ENCODE measurements at regions not wholly inside any gene's neighbourhood (a gene's known extent, or its start where the extent isn't known, plus 50 kb on each side); places are given as distances from the start of the nearest gene placed in this dataset.
"Not testable (repeated sequence)": the region's sequence is repeated elsewhere in the genome, so short reads cannot be mapped to it uniquely, and the experiment has no call there.

DNA sequence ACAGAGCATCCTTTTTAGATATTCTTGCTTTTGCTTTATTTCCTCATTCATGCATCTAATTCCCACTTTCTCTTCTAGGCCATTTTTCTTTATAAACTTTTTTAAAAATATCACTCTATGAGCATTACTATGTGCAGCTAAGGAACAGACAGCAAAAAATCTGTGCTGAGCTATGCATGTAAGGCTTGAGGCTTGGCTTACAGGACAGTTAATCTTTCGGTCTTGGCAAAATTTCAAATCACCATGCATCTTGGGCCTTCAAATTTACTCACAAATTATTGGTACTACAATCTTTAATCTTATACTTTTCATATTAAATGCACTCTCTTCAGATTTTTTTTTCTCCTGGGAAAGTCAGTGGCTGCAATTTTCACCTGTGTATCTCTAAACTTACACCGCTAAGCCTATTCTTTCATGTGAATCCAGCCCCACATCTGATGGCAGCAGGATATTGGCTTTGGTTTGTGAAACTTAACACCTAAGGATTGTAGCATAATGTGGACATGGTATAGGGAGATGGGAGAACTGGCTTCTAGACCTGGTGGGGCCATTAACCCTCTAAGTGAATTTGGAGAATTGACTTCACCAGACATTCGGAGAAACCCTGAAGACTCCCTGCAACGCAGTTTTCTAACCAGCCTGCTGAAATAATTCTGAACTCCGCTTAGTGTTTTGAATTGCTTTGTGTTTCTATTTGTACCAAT lies 278.3 kb downstream of the SPRY1 start:
- no peak for DNase-seq
- TF ChIP-seq, protein P1, sequence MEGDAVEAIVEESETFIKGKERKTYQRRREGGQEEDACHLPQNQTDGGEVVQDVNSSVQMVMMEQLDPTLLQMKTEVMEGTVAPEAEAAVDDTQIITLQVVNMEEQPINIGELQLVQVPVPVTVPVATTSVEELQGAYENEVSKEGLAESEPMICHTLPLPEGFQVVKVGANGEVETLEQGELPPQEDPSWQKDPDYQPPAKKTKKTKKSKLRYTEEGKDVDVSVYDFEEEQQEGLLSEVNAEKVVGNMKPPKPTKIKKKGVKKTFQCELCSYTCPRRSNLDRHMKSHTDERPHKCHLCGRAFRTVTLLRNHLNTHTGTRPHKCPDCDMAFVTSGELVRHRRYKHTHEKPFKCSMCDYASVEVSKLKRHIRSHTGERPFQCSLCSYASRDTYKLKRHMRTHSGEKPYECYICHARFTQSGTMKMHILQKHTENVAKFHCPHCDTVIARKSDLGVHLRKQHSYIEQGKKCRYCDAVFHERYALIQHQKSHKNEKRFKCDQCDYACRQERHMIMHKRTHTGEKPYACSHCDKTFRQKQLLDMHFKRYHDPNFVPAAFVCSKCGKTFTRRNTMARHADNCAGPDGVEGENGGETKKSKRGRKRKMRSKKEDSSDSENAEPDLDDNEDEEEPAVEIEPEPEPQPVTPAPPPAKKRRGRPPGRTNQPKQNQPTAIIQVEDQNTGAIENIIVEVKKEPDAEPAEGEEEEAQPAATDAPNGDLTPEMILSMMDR (IDR thresholded peaks at IDR 0.05): no peak
- peaks cover 3% of the 10 kb centered on the region; the same call in 1 of the 2 replicates for H3K27me3 Mint-ChIP-seq (ENCODE audit: insufficient read depth)
- peaks cover 23% of the 10 kb centered on the region for H3K4me1 Mint-ChIP-seq (ENCODE audit: low read depth)
- no peaks in the 10 kb centered on the region for H3K9me3 Mint-ChIP-seq
- no peak overlapping the region for H3K4me3 Mint-ChIP-seq
- H3K36me3 Mint-ChIP-seq (ENCODE audit: low read depth): no peaks in the 10 kb centered on the region
- no peak overlapping the region for H3K27ac Mint-ChIP-seq

DNA sequence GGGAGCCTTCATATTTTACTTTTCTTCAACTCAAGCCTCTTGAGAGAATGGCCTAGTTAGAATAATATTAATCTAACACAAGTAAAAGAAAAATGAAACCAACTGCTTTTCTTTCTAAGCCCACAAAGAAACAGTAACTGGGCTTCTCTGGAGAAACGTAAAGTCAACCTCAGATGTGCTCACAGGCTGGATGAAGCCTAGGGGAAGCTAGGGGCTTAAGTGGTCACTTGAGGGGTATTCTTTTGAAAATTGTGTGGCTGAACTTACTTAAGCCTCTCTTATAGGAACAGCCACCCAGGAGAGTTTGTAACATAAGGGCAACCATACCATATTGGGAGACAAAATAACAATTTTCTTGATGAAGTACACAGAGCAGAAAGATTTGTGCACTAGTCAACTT lies 279.0 kb downstream of the SPRY1 start:
- no peaks in the 10 kb centered on the region for H3K36me3 Mint-ChIP-seq (ENCODE audit: low read depth)
- TF ChIP-seq, protein P1 (IDR thresholded peaks at IDR 0.05): no peak
- H3K27ac Mint-ChIP-seq: no peak overlapping the region
- peaks cover 3% of the 10 kb centered on the region; the same call in 1 of the 2 replicates for H3K27me3 Mint-ChIP-seq (ENCODE audit: insufficient read depth)
- no peak overlapping the region for H3K4me3 Mint-ChIP-seq
- H3K9me3 Mint-ChIP-seq: no peaks in the 10 kb centered on the region
- peaks cover 23% of the 10 kb centered on the region for H3K4me1 Mint-ChIP-seq (ENCODE audit: low read depth)
- DNase-seq: no peak

DNA sequence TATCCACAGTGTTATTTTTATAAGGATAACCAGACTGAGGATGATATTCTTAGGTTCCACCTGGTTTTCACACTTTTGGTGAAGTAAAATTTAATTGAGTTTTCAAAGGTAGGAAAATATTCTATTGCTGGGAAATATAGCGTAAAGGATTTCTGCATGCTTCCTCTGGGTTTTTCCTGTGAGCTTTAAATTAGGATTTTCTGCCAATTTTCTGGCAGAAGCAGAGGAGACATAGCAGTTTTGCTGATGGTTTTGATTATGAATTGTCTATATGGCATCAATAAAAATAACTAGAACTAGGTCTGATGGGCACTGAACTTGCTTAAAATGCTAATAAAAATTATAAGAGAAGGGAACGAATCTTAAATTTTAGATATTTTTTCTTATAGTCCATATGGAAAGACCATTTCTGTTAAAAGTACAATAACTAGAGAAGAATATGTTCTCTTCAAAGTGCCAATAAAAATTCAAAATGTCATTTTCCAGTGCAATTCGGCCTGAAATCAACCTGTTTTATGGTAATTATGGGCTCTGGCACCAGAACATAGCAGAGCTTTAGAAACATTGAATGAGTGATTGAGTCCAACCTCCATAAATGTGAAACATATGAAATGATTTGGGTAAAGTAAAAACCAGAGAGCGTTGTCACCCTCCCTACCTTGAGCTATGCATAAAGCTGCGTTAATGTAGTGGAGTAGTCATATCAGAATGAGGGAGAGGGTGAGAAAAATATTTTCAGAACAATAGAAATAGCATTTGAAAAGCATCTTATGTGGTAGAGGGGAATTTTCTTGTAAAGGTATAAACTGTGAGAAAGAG lies 279.7 kb downstream of the SPRY1 start:
- peaks cover 3% of the 10 kb centered on the region; the same call in 1 of the 2 replicates for H3K27me3 Mint-ChIP-seq (ENCODE audit: insufficient read depth)

DNA sequence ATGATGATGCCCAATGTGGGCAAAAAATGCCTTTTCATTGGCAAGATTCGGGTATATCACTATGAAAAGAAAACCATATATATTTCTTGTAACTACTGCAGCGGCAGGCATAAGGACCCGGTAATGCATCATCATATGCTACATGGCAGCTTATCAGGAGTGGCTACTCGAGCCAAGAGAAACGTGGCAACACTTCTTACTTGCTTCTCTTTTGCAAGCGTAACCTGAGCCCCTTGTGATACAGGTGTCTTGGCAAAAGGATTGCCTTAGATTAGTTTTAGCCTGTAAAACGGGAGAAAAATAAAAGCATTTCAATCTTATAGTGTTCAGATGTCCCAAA lies 280.3 kb downstream of the SPRY1 start:
- Mint-ChIP-seq H3K36me3 (ENCODE audit: low read depth) (no peaks in the 10 kb centered on the region), H3K27me3 (ENCODE audit: insufficient read depth) (peaks cover 3% of the 10 kb centered on the region; the same call in 1 of the 2 replicates), H3K9me3 (no peaks in the 10 kb centered on the region), H3K27ac (no peak overlapping the region), H3K4me3 (no peak overlapping the region), H3K4me1 (ENCODE audit: low read depth) (peaks cover 23% of the 10 kb centered on the region)
- TF ChIP-seq, protein P1 (IDR thresholded peaks at IDR 0.05): no peak
- DNase-seq: no peak

More for the DNA sequence above, 279.7 kb downstream of the SPRY1 start:
- no peak overlapping the region for H3K4me3 Mint-ChIP-seq
- H3K9me3 Mint-ChIP-seq: no peaks in the 10 kb centered on the region
- H3K4me1 Mint-ChIP-seq (ENCODE audit: low read depth): peaks cover 23% of the 10 kb centered on the region
- no peak for DNase-seq
- no peak overlapping the region for H3K27ac Mint-ChIP-seq
- TF ChIP-seq, protein P1 (IDR thresholded peaks at IDR 0.05): no peak
- H3K36me3 Mint-ChIP-seq (ENCODE audit: low read depth): no peaks in the 10 kb centered on the region

DNA sequence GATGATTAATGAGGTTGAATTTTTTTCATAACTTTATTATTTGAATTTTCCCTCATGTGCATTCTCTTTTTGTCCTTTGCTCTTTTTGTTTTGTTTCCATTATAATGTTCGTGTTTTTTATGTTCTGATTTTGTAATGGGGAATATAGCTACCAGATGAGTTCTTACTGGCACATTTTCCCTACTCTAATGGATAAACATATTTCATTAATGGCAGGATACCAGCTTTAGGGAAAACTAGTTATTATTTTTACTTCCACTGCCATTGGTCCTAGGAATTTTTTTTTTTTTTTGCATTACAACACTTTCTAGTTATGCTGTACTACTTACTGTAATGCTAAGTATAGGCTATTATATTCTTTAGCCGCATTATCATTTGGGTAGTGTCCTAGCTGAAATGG lies 286.3 kb downstream of the SPRY1 start:
- Mint-ChIP-seq H3K27me3 (ENCODE audit: insufficient read depth) (peaks cover 3% of the 10 kb centered on the region; the same call in 1 of the 2 replicates), H3K9me3 (no peaks in the 10 kb centered on the region; the same call in 1 of the 2 replicates), H3K4me1 (ENCODE audit: low read depth) (no peaks in the 10 kb centered on the region), H3K4me3 (no peak overlapping the region), H3K27ac (no peak overlapping the region), H3K36me3 (ENCODE audit: low read depth) (0 out of 2 replicates have a peak, but pooled peaks cover 7% of the 10 kb centered on the region)
- DNase-seq: no peak
- TF ChIP-seq, protein P1 (IDR thresholded peaks at IDR 0.05): no peak

DNA sequence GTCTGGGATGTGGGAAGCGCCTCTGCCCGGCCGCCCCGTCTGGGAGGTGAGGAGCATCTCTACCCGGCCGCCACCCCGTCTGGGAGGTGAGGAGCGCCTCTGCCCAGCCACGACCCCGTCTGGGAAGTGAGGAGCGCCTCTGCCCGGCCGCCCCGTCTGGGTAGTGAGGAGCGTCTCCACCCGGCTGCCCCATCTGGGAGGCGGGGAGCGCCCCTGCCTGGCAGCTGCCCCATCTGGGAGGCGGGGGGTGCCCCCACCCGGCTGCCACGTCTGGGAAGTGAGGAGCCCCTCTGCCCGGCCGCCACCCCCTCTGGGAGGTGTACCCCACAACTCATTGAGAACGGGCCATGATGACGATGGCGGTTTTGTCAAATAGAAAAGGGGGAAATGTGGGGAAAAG lies 288.3 kb downstream of the SPRY1 start:
- not testable (repeated sequence) for H3K9me3 Mint-ChIP-seq; DNase-seq; H3K4me3 Mint-ChIP-seq; H3K27ac Mint-ChIP-seq; H3K4me1 Mint-ChIP-seq (ENCODE audit: low read depth); H3K27me3 Mint-ChIP-seq (ENCODE audit: insufficient read depth); H3K36me3 Mint-ChIP-seq (ENCODE audit: low read depth)

DNA sequence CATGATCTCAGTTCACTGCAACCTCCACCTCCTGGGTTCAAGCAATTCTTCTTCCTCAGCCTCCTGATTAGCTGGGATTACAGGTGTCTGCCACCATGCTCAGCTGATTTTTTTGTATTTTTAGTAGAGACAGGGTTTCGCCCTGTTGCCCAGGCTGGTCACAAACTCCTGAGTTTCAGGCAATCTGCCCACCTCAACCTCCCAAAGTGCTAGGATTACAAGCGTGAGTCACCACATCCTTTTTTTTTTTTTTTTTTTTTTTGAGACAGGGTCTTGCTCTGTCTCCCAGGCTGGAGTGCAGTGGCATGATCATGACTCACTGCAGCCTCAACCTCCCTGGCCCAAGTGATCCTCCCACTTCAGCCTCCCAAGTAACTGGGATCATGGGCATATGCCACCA lies 298.9 kb downstream of the SPRY1 start:
- H3K36me3 Mint-ChIP-seq (ENCODE audit: low read depth); H3K4me3 Mint-ChIP-seq; H3K27ac Mint-ChIP-seq; H3K9me3 Mint-ChIP-seq; DNase-seq; H3K27me3 Mint-ChIP-seq (ENCODE audit: insufficient read depth): not testable (repeated sequence)
- H3K4me1 Mint-ChIP-seq (ENCODE audit: low read depth): peaks cover 23% of the 10 kb centered on the region
